ENCODE measurements at regions not wholly inside any gene's neighbourhood (a gene's known extent, or its start where the extent isn't known, plus 50 kb on each side); places are given as distances from the start of the nearest gene placed in this dataset.
"Not testable (repeated sequence)": the region's sequence is repeated elsewhere in the genome, so short reads cannot be mapped to it uniquely, and the experiment has no call there.

DNA sequence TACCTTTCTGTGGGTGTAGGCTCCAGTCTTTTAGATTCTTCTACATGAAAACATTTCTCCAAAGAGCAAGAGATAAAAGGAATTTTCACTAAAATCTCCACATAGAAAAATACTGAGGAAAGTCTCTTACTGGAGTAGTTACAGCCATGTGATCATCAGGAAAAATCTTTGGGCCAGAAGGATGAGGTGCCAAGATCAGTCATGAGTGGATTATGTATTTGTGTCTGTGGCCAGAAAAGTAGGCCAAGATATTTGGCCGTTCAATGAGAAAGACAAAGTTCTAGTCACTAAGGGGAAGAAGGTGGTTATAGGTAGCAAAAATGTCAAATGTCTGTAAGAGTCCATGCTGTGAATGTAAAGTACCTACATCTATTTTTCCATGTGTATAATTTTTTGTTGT, 339.3 kb downstream of the NSUN3 start:
- Histone ChIP-seq H3K36me3 (no peaks in the 10 kb centered on the region), H3K9me3 (ENCODE audit: severe bottlenecking) (no peaks in the 10 kb centered on the region), H3K27me3 (ENCODE audit: insufficient read depth, low read depth, severe bottlenecking) (peaks cover 21% of the 10 kb centered on the region), H3K27ac (no peak overlapping the region), H3K4me3 (ENCODE audit: low read depth, low read length) (no peak overlapping the region)
- TF ChIP-seq, protein P1, sequence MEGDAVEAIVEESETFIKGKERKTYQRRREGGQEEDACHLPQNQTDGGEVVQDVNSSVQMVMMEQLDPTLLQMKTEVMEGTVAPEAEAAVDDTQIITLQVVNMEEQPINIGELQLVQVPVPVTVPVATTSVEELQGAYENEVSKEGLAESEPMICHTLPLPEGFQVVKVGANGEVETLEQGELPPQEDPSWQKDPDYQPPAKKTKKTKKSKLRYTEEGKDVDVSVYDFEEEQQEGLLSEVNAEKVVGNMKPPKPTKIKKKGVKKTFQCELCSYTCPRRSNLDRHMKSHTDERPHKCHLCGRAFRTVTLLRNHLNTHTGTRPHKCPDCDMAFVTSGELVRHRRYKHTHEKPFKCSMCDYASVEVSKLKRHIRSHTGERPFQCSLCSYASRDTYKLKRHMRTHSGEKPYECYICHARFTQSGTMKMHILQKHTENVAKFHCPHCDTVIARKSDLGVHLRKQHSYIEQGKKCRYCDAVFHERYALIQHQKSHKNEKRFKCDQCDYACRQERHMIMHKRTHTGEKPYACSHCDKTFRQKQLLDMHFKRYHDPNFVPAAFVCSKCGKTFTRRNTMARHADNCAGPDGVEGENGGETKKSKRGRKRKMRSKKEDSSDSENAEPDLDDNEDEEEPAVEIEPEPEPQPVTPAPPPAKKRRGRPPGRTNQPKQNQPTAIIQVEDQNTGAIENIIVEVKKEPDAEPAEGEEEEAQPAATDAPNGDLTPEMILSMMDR (IDR thresholded peaks at IDR 0.05; ENCODE audit: low read depth, low read length) = no peak
- DNase-seq = no peak

DNA sequence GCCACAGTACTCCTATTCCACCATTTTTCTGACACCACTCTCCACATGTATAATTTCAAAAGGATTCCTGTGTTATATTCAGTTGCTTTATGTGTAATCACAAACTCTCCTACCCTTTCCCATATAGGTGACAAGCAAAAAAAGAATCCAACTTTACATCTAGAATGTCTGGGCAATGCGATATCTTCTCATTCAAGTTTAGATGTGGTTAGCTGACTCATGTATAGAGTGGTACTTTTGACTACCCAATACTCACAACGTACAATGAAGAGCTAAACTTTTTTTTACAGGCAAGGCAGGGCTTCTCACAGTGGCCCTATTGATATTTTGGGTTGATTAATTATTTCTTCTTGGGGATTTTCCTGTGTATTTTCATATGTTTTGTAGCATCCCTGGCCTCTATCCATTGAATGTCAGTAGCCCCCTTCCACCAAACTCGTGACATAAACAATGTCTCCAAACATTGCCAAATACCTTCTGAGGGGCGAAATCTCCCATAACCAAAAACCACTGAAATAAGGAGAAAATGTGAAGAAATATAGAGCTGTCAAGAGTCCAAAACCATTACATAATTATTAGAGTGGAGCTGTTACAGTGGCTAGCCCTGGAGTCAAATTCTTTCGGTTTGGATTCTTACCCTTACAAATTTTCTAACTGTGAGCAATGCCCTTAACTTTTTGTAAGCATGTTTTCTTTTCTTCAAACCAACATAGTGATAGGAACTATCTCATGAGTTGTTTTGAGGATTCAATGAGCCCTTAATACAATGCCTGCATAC, 342.6 kb downstream of the NSUN3 start:
- H3K9me3 ChIP-seq (ENCODE audit: severe bottlenecking) = no peaks in the 10 kb centered on the region
- no peak overlapping the region for H3K4me3 ChIP-seq (ENCODE audit: low read depth, low read length)
- H3K27ac ChIP-seq = no peak overlapping the region
- peaks cover 33% of the 10 kb centered on the region for H3K27me3 ChIP-seq (ENCODE audit: insufficient read depth, low read depth, severe bottlenecking)
- TF ChIP-seq, protein P1 (IDR thresholded peaks at IDR 0.05; ENCODE audit: low read depth, low read length) = no peak
- no peak for DNase-seq
- no peaks in the 10 kb centered on the region for H3K36me3 ChIP-seq

DNA sequence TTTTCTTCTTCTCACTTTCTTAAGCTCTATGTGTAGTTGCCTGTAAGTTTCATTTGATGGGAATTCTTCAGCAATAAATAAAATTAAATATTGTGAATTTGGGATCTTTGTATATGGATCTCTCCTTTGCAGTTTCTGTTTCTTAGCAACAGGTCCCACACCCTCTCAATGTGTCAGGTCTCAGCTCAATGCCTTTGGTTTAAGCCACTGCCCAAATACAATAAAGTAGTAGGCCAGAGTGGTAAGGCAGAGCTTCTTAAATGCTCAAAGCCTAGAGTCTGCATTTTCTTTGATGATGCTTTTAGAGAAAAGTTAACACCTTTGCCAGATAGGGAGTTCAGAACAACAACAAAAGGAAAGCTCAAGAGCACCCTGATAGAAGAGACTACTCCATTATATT, 343.7 kb downstream of the NSUN3 start:
- Histone ChIP-seq H3K4me3 (ENCODE audit: low read depth, low read length) (no peak overlapping the region), H3K27me3 (ENCODE audit: insufficient read depth, low read depth, severe bottlenecking) (peaks cover 39% of the 10 kb centered on the region), H3K9me3 (ENCODE audit: severe bottlenecking) (no peaks in the 10 kb centered on the region), H3K27ac (no peak overlapping the region), H3K36me3 (no peaks in the 10 kb centered on the region)
- TF ChIP-seq, protein P1 (IDR thresholded peaks at IDR 0.05; ENCODE audit: low read depth, low read length) = no peak
- DNase-seq = no peak

DNA sequence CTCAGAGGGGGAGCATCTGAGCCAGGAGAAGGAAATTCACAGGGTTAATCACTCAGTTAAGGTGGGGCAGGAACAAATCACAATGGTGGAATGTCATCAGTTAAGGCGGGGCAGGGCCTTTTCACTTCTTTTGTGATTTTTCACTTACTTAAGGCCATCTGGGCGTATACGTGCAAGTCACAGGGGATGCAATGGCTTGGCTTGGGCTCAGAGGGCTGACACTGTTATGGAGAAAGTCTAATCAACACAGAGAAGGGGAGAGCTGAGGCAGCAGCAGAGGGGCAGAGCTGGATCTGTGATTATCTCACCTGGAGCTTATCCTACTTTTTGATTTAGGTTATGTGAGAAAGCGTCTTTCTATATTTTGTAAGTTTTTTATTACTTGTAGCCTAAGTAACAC, 350.1 kb downstream of the NSUN3 start:
- H3K27ac ChIP-seq; H3K4me3 ChIP-seq (ENCODE audit: low read depth, low read length); H3K36me3 ChIP-seq; DNase-seq; H3K9me3 ChIP-seq (ENCODE audit: severe bottlenecking): not testable (repeated sequence)
- H3K27me3 ChIP-seq (ENCODE audit: insufficient read depth, low read depth, severe bottlenecking) = peaks cover 40% of the 10 kb centered on the region

DNA sequence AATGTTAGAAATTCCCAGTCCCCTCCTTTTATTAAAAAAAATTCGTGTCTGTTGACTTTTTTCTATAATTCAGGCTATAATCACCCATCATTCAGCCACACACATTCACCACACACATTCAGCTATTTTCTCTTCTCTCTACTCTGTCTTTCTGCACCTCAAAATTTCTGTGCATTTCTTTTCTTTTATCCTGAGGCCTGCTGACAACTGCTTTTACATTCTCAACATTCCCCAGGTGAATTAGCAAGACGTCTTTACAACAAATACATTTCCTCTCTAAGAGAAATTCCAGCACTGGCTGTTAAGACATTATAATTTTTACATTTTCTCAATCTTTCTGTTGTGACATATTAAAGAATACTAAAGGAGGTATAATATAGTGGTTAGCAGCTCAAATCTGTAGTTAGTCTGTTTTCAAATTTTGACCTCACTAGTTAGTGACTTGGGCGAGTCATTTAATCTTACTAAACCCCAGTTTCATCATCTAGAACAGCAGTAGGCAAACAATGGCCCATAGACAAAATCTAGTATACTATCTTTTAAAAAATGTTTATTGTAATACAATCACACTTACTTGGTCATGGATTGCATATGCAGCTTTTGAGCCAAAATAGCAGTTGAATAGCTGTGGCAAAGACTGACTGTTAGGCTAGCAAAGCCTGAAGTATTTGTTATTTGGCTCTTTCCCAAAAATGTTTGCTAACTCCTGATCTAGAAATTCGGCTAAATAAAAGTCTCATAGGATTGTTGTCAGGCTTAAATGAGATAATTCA, 350.7 kb downstream of the NSUN3 start:
- Histone ChIP-seq H3K4me3 (ENCODE audit: low read depth, low read length) (no peak overlapping the region), H3K9me3 (ENCODE audit: severe bottlenecking) (no peaks in the 10 kb centered on the region), H3K27me3 (ENCODE audit: insufficient read depth, low read depth, severe bottlenecking) (peaks cover 43% of the 10 kb centered on the region), H3K27ac (no peak overlapping the region), H3K36me3 (no peaks in the 10 kb centered on the region)
- no peak for DNase-seq
- TF ChIP-seq, protein P1 (IDR thresholded peaks at IDR 0.05; ENCODE audit: low read depth, low read length) = no peak

DNA sequence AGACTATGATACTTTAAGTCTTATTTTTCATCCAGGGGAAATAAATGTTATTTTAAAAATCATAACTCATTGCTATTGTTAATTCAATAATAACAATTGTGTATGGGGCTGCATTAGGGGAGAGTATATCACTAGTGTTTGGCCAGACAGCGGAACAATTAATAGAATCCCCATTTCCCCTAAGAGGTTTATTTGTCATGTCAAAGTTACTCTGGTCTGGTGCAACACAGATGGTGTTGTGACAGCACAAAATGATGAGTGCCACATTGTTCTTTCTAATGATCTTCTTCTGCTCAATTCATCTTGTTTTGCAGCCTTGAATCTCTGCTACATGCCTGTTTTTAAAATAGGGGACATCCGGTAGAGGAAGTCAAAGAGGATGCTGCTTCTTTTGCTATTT, 351.6 kb downstream of the NSUN3 start:
- H3K36me3 ChIP-seq = no peaks in the 10 kb centered on the region
- no peak overlapping the region for H3K27ac ChIP-seq
- no peak for DNase-seq
- TF ChIP-seq, protein P1 (IDR thresholded peaks at IDR 0.05; ENCODE audit: low read depth, low read length) = no peak
- H3K9me3 ChIP-seq (ENCODE audit: severe bottlenecking) = no peaks in the 10 kb centered on the region
- no peak overlapping the region for H3K4me3 ChIP-seq (ENCODE audit: low read depth, low read length)
- peaks cover 47% of the 10 kb centered on the region for H3K27me3 ChIP-seq (ENCODE audit: insufficient read depth, low read depth, severe bottlenecking)
